IPS-15b (cell line): ENCODE measurements at regions not wholly inside any gene's neighbourhood (a gene's known extent, or its start where the extent isn't known, plus 50 kb on each side); places are given as distances from the start of the nearest gene placed in this dataset.

Experiments used
- H3K27me3 ChIP-seq: one replicate; pipeline ENCODE4 v1.6.1; 2013; ENCODE audit warnings: low read length; ENCODE audit not compliant: control insufficient read depth, insufficient read depth
- H3K36me3 ChIP-seq: one replicate; pipeline ENCODE4 v1.6.1; 2013; ENCODE audit warnings: low read length; ENCODE audit not compliant: control insufficient read depth, insufficient read depth
- H3K4me1 ChIP-seq: one replicate; pipeline ENCODE4 v1.6.1; 2013; ENCODE audit warnings: mild to moderate bottlenecking, low read length; ENCODE audit not compliant: control insufficient read depth, insufficient read depth
- H3K4me3 ChIP-seq: one replicate; pipeline ENCODE4 v1.5.1; 2013; ENCODE audit warnings: low read depth, low read length
- H3K9ac ChIP-seq: one replicate; pipeline ENCODE4 v1.6.1; 2013; ENCODE audit warnings: low read depth, mild to moderate bottlenecking, low read length
- H3K9me3 ChIP-seq: one replicate; pipeline ENCODE4 v1.6.1; 2013; ENCODE audit warnings: mild to moderate bottlenecking, low read length; ENCODE audit not compliant: control insufficient read depth, insufficient read depth

GRCh38 chr3:178369006-178369405 lies 167.2 kb upstream of the KCNMB2 start:
- Histone ChIP-seq H3K9me3 (no peaks in the 10 kb centered on the region), H3K4me3 (no peak overlapping the region), H3K27me3 (no peaks in the 10 kb centered on the region), H3K9ac (no peak overlapping the region), H3K36me3 (no peaks in the 10 kb centered on the region), H3K4me1 (no peaks in the 10 kb centered on the region)

GRCh38 chr3:178369811-178370210 lies 166.4 kb upstream of the KCNMB2 start:
- no peaks in the 10 kb centered on the region for H3K36me3 ChIP-seq
- H3K27me3 ChIP-seq: no peaks in the 10 kb centered on the region
- no peaks in the 10 kb centered on the region for H3K4me1 ChIP-seq
- no peak overlapping the region for H3K4me3 ChIP-seq
- no peaks in the 10 kb centered on the region for H3K9me3 ChIP-seq
- no peak overlapping the region for H3K9ac ChIP-seq

GRCh38 chr3:178370387-178370786 lies 165.8 kb upstream of the KCNMB2 start:
- no peaks in the 10 kb centered on the region for H3K27me3 ChIP-seq
- H3K4me1 ChIP-seq: no peaks in the 10 kb centered on the region
- no peaks in the 10 kb centered on the region for H3K36me3 ChIP-seq
- no peaks in the 10 kb centered on the region for H3K9me3 ChIP-seq
- no peak overlapping the region for H3K9ac ChIP-seq
- H3K4me3 ChIP-seq: no peak overlapping the region

GRCh38 chr3:178381555-178381954 lies 154.7 kb upstream of the KCNMB2 start:
- H3K9me3 ChIP-seq: no peaks in the 10 kb centered on the region
- H3K4me3 ChIP-seq: no peak overlapping the region
- no peaks in the 10 kb centered on the region for H3K4me1 ChIP-seq
- H3K9ac ChIP-seq: no peak overlapping the region
- H3K27me3 ChIP-seq: no peaks in the 10 kb centered on the region
- H3K36me3 ChIP-seq: no peaks in the 10 kb centered on the region

- H3K27me3 ChIP-seq: no peaks in the 10 kb centered on the region
- H3K9ac ChIP-seq: no peak overlapping the region
- H3K4me3 ChIP-seq: no peak overlapping the region
- no peaks in the 10 kb centered on the region for H3K36me3 ChIP-seq
- no peaks in the 10 kb centered on the region for H3K4me1 ChIP-seq
- H3K9me3 ChIP-seq: no peaks in the 10 kb centered on the region
Observed at GRCh38 chr3:178381971-178382448, 154.2 kb upstream of the KCNMB2 start.

GRCh38 chr3:178382449-178383061 lies 153.7 kb upstream of the KCNMB2 start:
- H3K9ac ChIP-seq: no peak overlapping the region
- no peak overlapping the region for H3K4me3 ChIP-seq
- H3K9me3 ChIP-seq: no peaks in the 10 kb centered on the region
- H3K27me3 ChIP-seq: no peaks in the 10 kb centered on the region
- no peaks in the 10 kb centered on the region for H3K36me3 ChIP-seq
- no peaks in the 10 kb centered on the region for H3K4me1 ChIP-seq

- H3K4me1 ChIP-seq: no peaks in the 10 kb centered on the region
- H3K4me3 ChIP-seq: no peak overlapping the region
- no peaks in the 10 kb centered on the region for H3K27me3 ChIP-seq
- no peak overlapping the region for H3K9ac ChIP-seq
- no peaks in the 10 kb centered on the region for H3K36me3 ChIP-seq
- H3K9me3 ChIP-seq: no peaks in the 10 kb centered on the region
Observed at GRCh38 chr3:178384321-178385230, 151.7 kb upstream of the KCNMB2 start.

- no peaks in the 10 kb centered on the region for H3K9me3 ChIP-seq
- H3K27me3 ChIP-seq: no peaks in the 10 kb centered on the region
- no peaks in the 10 kb centered on the region for H3K36me3 ChIP-seq
- no peak overlapping the region for H3K9ac ChIP-seq
- H3K4me1 ChIP-seq: no peaks in the 10 kb centered on the region
- no peak overlapping the region for H3K4me3 ChIP-seq
Observed at GRCh38 chr3:178385280-178385952, 150.8 kb upstream of the KCNMB2 start.

GRCh38 chr3:178386401-178386800 lies 149.8 kb upstream of the KCNMB2 start:
- Histone ChIP-seq H3K4me3 (no peak overlapping the region), H3K36me3 (no peaks in the 10 kb centered on the region)

GRCh38 chr3:178386880-178387279 lies 149.4 kb upstream of the KCNMB2 start:
- no peaks in the 10 kb centered on the region for H3K4me1 ChIP-seq
- H3K4me3 ChIP-seq: no peak overlapping the region
- H3K9ac ChIP-seq: no peak overlapping the region
- no peaks in the 10 kb centered on the region for H3K36me3 ChIP-seq
- no peaks in the 10 kb centered on the region for H3K27me3 ChIP-seq
- no peaks in the 10 kb centered on the region for H3K9me3 ChIP-seq

More at GRCh38 chr3:178386401-178386800, 149.8 kb upstream of the KCNMB2 start:
- H3K4me1 ChIP-seq: no peaks in the 10 kb centered on the region
- no peaks in the 10 kb centered on the region for H3K27me3 ChIP-seq
- no peaks in the 10 kb centered on the region for H3K9me3 ChIP-seq
- H3K9ac ChIP-seq: no peak overlapping the region

- no peaks in the 10 kb centered on the region for H3K36me3 ChIP-seq
- H3K27me3 ChIP-seq: no peaks in the 10 kb centered on the region
- H3K4me3 ChIP-seq: no peak overlapping the region
Observed at GRCh38 chr3:178388473-178388872, 147.8 kb upstream of the KCNMB2 start.

More at GRCh38 chr3:178388473-178388872, 147.8 kb upstream of the KCNMB2 start:
- H3K4me1 ChIP-seq: no peaks in the 10 kb centered on the region
- H3K9me3 ChIP-seq: no peaks in the 10 kb centered on the region
- H3K9ac ChIP-seq: no peak overlapping the region
